MM.1S (cell line): ENCODE measurements at regions not wholly inside any gene's neighbourhood (a gene's known extent, or its start where the extent isn't known, plus 50 kb on each side); places are given as distances from the start of the nearest gene placed in this dataset.

ENCODE experiments used
- DNase-seq: peaks from one replicate; pipeline ENCODE4 v3.0.0-alpha.2; 2015
- H2AFZ ChIP-seq: fragments of 300-600 bp; sonication (generic); 2 replicates; pipeline ENCODE4 v1.6.0; 2016; ENCODE audit warnings: antibody characterized with exemption, low read length
- H3F3A ChIP-seq: fragments of 300-600 bp; sonication (generic); 2 replicates; pipeline ENCODE4 v1.6.1; 2016; ENCODE audit warnings: mild to moderate bottlenecking, antibody characterized with exemption, low read length, moderate library complexity, mixed read lengths; ENCODE audit not compliant: insufficient read depth
- H3K27ac ChIP-seq: fragments of 300-600 bp; sonication (generic); 2 replicates; pipeline ENCODE4 v1.5.1; 2016; ENCODE audit warnings: mild to moderate bottlenecking, low read length
- H3K27me3 ChIP-seq: fragments of 300-600 bp; sonication (generic); replicated peaks from 2 replicates; pipeline ENCODE4 v1.6.0; 2016; ENCODE audit warnings: low read length; ENCODE audit not compliant: insufficient read depth
- H3K36me3 ChIP-seq: fragments of 300-600 bp; sonication (generic); replicated peaks from 2 replicates; pipeline ENCODE4 v1.6.1; 2016; ENCODE audit warnings: mild to moderate bottlenecking, low read length, mixed read lengths; ENCODE audit not compliant: insufficient read depth
- H3K4me1 ChIP-seq: fragments of 300-600 bp; sonication (generic); 2 replicates; pipeline ENCODE4 v1.6.1; 2016; ENCODE audit warnings: low read length, mixed read lengths
- H3K4me2 ChIP-seq: fragments of 300-600 bp; sonication (generic); 2 replicates; pipeline ENCODE4 v1.6.0; 2016; ENCODE audit warnings: low read depth, low read length
- H3K4me3 ChIP-seq: fragments of 300-600 bp; sonication (generic); 2 replicates; pipeline ENCODE4 v1.5.1; 2016; ENCODE audit warnings: low read length, mixed read lengths
- H3K79me2 ChIP-seq: fragments of 300-600 bp; sonication (generic); 2 replicates; pipeline ENCODE4 v1.6.1; 2016; ENCODE audit warnings: mixed run types, low read length, mixed read lengths
- H3K9ac ChIP-seq: fragments of 300-600 bp; sonication (generic); 2 replicates; pipeline ENCODE4 v1.6.1; 2016; ENCODE audit warnings: low read length, mixed read lengths
- H3K9me2 ChIP-seq: fragments of 300-600 bp; sonication (generic); replicated peaks from 2 replicates; pipeline ENCODE4 v1.6.1; 2016; ENCODE audit warnings: mild to moderate bottlenecking, low read length, mixed read lengths; ENCODE audit not compliant: insufficient read depth
- H3K9me3 ChIP-seq: fragments of 300-600 bp; sonication (generic); replicated peaks from 2 replicates; pipeline ENCODE4 v1.6.1; 2016; ENCODE audit warnings: mild to moderate bottlenecking, low read length, mixed read lengths; ENCODE audit not compliant: insufficient read depth
- H4K20me1 ChIP-seq: fragments of 300-600 bp; sonication (generic); 2 replicates; pipeline ENCODE4 v1.6.1; 2016; ENCODE audit warnings: mild to moderate bottlenecking, low read length, moderate library complexity, mixed read lengths; ENCODE audit not compliant: insufficient read depth
- EZH2 ChIP-seq: fragments of 300-600 bp; sonication (generic); optimal IDR thresholded peaks from 2 replicates; pipeline ENCODE3; 2017; ENCODE audit warnings: low read depth, mild to moderate bottlenecking, antibody characterized with exemption, low read length, mixed read lengths
- EZH2phosphoT487 ChIP-seq: fragments of 300-600 bp; sonication (generic); IDR thresholded peaks from 2 replicates; pipeline ENCODE4 v1.6.1; 2018; ENCODE audit warnings: antibody characterized with exemption, low read length
- TF ChIP-seq, protein P1 (sequence below): fragments of 300-600 bp; sonication (generic); IDR thresholded peaks from 2 replicates; pipeline ENCODE4 v1.5.1; 2016; ENCODE audit warnings: antibody characterized with exemption, low read length, mixed read lengths

DNA sequence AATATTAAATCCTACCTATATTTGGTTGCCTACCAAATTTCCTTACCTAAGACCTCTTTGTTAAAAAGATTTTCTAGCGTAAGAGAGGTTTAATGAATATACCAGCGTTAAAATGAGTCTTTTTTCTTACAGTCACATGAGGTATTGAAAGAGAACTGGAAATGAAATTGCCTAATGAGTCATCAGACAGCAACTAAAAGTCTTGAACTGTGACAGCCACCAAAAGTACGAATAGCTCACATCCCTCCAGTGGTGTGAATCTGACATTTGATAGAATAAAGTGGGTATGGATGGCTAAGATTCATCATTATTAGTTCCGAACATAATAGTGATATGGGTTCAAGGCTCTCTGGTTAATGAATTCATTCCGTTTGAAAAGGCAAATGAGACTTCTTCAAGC lies 1297.3 kb downstream of the AACS start:
- Histone ChIP-seq H3K9me2 (no peaks in the 10 kb centered on the region), H3K36me3 (no peaks in the 10 kb centered on the region), H3K9ac (no peak overlapping the region), H3F3A (no peaks in the 10 kb centered on the region), H3K4me3 (no peak overlapping the region), H4K20me1 (no peaks in the 10 kb centered on the region), H3K79me2 (no peaks in the 10 kb centered on the region), H3K27me3 (no peaks in the 10 kb centered on the region), H3K9me3 (no peaks in the 10 kb centered on the region), H3K4me1 (no peaks in the 10 kb centered on the region), H2AFZ (no peak overlapping the region), H3K27ac (no peak overlapping the region), H3K4me2 (no peak overlapping the region)
- TF ChIP-seq, protein P1, sequence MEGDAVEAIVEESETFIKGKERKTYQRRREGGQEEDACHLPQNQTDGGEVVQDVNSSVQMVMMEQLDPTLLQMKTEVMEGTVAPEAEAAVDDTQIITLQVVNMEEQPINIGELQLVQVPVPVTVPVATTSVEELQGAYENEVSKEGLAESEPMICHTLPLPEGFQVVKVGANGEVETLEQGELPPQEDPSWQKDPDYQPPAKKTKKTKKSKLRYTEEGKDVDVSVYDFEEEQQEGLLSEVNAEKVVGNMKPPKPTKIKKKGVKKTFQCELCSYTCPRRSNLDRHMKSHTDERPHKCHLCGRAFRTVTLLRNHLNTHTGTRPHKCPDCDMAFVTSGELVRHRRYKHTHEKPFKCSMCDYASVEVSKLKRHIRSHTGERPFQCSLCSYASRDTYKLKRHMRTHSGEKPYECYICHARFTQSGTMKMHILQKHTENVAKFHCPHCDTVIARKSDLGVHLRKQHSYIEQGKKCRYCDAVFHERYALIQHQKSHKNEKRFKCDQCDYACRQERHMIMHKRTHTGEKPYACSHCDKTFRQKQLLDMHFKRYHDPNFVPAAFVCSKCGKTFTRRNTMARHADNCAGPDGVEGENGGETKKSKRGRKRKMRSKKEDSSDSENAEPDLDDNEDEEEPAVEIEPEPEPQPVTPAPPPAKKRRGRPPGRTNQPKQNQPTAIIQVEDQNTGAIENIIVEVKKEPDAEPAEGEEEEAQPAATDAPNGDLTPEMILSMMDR: no peak
- TF ChIP-seq EZH2phosphoT487 (no peak), EZH2 (no peak)
- DNase-seq: no peak

DNA sequence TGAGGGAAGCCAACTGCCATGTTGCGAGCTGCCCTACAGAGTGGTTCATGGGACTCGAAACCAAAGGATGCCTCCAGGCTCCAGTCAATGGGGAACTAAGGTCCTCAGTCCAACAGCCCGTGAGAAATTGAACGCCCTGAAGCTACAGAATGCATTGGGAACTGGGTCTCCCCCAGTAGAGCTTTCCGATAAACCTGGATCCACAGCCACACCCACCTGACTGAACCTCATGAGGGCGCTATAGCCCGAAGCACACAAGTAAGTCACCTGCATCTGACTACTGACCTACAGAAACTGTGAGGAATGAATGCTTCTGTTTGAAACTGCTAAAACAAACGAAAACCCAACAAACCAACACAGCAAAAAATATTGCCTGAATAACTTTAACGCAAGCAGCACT lies 1297.7 kb downstream of the AACS start:
- no peak overlapping the region for H2AFZ ChIP-seq
- no peaks in the 10 kb centered on the region for H3K27me3 ChIP-seq
- H3K4me2 ChIP-seq: no peak overlapping the region
- H4K20me1 ChIP-seq: no peaks in the 10 kb centered on the region
- no peaks in the 10 kb centered on the region for H3K79me2 ChIP-seq
- DNase-seq: no peak
- H3K4me1 ChIP-seq: no peaks in the 10 kb centered on the region
- H3K4me3 ChIP-seq: no peak overlapping the region
- no peaks in the 10 kb centered on the region for H3K36me3 ChIP-seq
- H3K27ac ChIP-seq: no peak overlapping the region
- H3K9me2 ChIP-seq: no peaks in the 10 kb centered on the region
- no peak for TF ChIP-seq EZH2phosphoT487
- TF ChIP-seq, protein P1: no peak
- TF ChIP-seq EZH2: no peak
- H3K9ac ChIP-seq: no peak overlapping the region
- H3K9me3 ChIP-seq: no peaks in the 10 kb centered on the region
- no peaks in the 10 kb centered on the region for H3F3A ChIP-seq

DNA sequence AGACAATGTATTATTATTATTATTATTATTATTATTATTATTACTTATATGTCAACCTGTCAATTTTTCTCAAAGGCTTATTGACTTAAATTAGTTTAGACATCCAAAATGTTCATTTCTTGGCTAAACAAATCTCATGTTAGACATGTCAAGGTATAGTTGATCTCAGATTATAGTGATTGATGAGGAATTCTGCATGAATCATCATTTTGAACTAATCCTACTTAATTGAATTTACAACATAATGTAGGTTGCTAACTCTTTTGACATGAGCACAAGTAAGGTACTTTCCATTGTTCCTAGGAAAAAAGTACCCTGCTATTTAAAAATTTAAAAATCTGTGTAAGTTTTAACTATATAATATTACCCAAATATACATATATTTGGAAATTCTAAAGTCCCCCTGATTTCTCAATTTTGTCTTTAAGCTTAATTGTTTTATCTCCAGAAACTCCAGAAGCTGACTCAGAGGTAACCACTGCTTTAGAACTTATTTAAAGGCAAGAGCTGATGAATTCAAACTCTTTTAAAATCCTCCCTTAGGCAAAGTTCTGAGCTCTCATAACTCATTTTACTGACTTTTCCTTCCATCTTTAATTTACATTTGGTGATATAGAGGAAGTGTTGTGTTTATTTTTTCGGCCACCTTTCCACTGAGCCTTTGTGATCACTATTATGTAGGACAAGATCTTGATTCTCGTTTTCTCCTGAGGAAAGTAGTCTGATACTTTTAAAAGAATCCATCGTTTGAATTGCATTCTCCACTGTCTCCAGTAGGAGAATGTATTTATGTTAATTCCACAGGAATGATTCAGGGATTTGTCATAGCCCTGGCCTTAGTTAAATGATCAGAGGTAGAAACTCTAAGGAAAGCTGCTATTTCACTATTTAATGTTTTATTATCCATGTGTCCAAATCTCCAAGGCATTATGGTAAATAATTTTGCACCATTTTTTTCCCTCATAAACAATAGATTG lies 1304.5 kb downstream of the AACS start:
- no peak overlapping the region for H3K4me3 ChIP-seq
- no peak for DNase-seq
- H3K36me3 ChIP-seq: no peaks in the 10 kb centered on the region
- H3K79me2 ChIP-seq: no peaks in the 10 kb centered on the region
- H4K20me1 ChIP-seq: no peaks in the 10 kb centered on the region
- H3K4me1 ChIP-seq: no peaks in the 10 kb centered on the region
- H3F3A ChIP-seq: no peaks in the 10 kb centered on the region
- TF ChIP-seq, protein P1: no peak
- no peak for TF ChIP-seq EZH2phosphoT487
- no peak for TF ChIP-seq EZH2
- no peaks in the 10 kb centered on the region for H3K9me3 ChIP-seq
- no peak overlapping the region for H3K4me2 ChIP-seq
- no peak overlapping the region for H3K9ac ChIP-seq
- H3K27ac ChIP-seq: no peak overlapping the region
- H2AFZ ChIP-seq: no peak overlapping the region
- H3K27me3 ChIP-seq: no peaks in the 10 kb centered on the region
- H3K9me2 ChIP-seq: no peaks in the 10 kb centered on the region
